Fibroblast of lung (primary cell): ENCODE measurements at regions not wholly inside any gene's neighbourhood (a gene's known extent, or its start where the extent isn't known, plus 50 kb on each side); places are given as distances from the start of the nearest gene placed in this dataset.

ENCODE experiments used
- DNase-seq, 2 donors: peaks; one replicate each; pipeline versions ENCODE4 v3.0.0 to v3.0.0-alpha.2; 2010; ENCODE audit warnings: low read depth in 2 of 2
- H2AFZ ChIP-seq: 2 replicates; pipeline ENCODE4 v1.5.1; 2012; ENCODE audit warnings: low read length, control low read depth, inconsistent platforms
- H3K27ac ChIP-seq: 2 replicates; pipeline ENCODE4 v1.5.1; 2011; ENCODE audit warnings: low read length, control low read depth; ENCODE audit not compliant: insufficient read depth
- H3K27me3 ChIP-seq: 2 replicates; pipeline ENCODE4 v1.5.1; 2011; ENCODE audit warnings: mild to moderate bottlenecking, low read length; ENCODE audit not compliant: control insufficient read depth, insufficient read depth
- H3K36me3 ChIP-seq: 2 replicates; pipeline ENCODE4 v1.5.1; 2011; ENCODE audit warnings: low read length; ENCODE audit not compliant: control insufficient read depth, insufficient read depth
- H3K4me1 ChIP-seq: 2 replicates; pipeline ENCODE4 v1.5.1; 2011; ENCODE audit warnings: low read length; ENCODE audit not compliant: control insufficient read depth, insufficient read depth; ENCODE audit errors: extremely low read depth
- H3K4me2 ChIP-seq: 2 replicates; pipeline ENCODE4 v1.5.1; 2011; ENCODE audit warnings: low read length, control low read depth; ENCODE audit not compliant: insufficient read depth; ENCODE audit errors: extremely low read depth
- H3K4me3 ChIP-seq, 4 experiments: fragments of 200-600 bp in 1 of 4; sonication (generic) in 1 of 4; replicated peaks in 1 of 4; 2 replicates each; pipeline ENCODE4 v1.5.1; 2011 to 2016; ENCODE audit warnings: low read length in 4 of 4, low read depth in 3 of 4, mild to moderate bottlenecking in 3 of 4, control low read depth in 2 of 4, inconsistent platforms in 1 of 4, mixed read lengths in 1 of 4; ENCODE audit not compliant: insufficient read depth in 1 of 4; ENCODE audit errors: control extremely low read depth in 1 of 4
- H3K79me2 ChIP-seq: 2 replicates; pipeline ENCODE4 v1.5.1; 2012; ENCODE audit warnings: mild to moderate bottlenecking, low read length, inconsistent platforms; ENCODE audit not compliant: control insufficient read depth, insufficient read depth
- H3K9ac ChIP-seq: 2 replicates; pipeline ENCODE4 v1.5.1; 2011; ENCODE audit warnings: mild to moderate bottlenecking, low read length, control low read depth; ENCODE audit not compliant: insufficient read depth
- H3K9me3 ChIP-seq: 2 replicates; pipeline ENCODE4 v1.5.1; 2012; ENCODE audit warnings: low read depth, low read length; ENCODE audit not compliant: control insufficient read depth, insufficient read depth
- H4K20me1 ChIP-seq: 2 replicates; pipeline ENCODE4 v1.5.1; 2011; ENCODE audit warnings: low read length; ENCODE audit not compliant: control insufficient read depth, insufficient read depth; ENCODE audit errors: extremely low read depth
- CTCF ChIP-seq, 2 donors: IDR thresholded peaks in 1 of 2; conservative IDR thresholded peaks in 1 of 2; 1 replicate in 1 of 2; 2 replicates in 1 of 2; pipeline ENCODE4 v1.5.1; 2011 to 2012; ENCODE audit warnings: low read length in 2 of 2, control low read depth in 1 of 2, inconsistent platforms in 1 of 2, low read depth in 1 of 2, mild to moderate bottlenecking in 1 of 2
- EZH2 ChIP-seq: IDR thresholded peaks from 2 replicates; pipeline ENCODE4 v1.5.1; 2012; ENCODE audit warnings: low read length, control low read depth, mild to moderate bottlenecking; ENCODE audit errors: missing control alignments

GRCh38 chr21:39073717-39074116 is 109.5 kb downstream of the PSMG1 start:
- Histone ChIP-seq H3K4me3 (no peak overlapping the region), H3K4me1 (no peaks in the 10 kb centered on the region), H3K9ac (no peak overlapping the region), H3K27ac (no peak overlapping the region), H2AFZ (no peak overlapping the region), H3K36me3 (no peaks in the 10 kb centered on the region), H4K20me1 (no peaks in the 10 kb centered on the region), H3K27me3 (no peaks in the 10 kb centered on the region), H3K4me2 (no peak overlapping the region), H3K79me2 (no peaks in the 10 kb centered on the region), H3K9me3 (no peaks in the 10 kb centered on the region)
- DNase-seq, result no peak
- TF ChIP-seq EZH2 (no peak), CTCF (conservative IDR thresholded peaks at IDR 0.05 in 1 of 2, IDR thresholded peaks at IDR 0.05 in 1 of 2; ENCODE audit: low read depth in 1 of 2, low read length in 2 of 2) (no peak)

DNA sequence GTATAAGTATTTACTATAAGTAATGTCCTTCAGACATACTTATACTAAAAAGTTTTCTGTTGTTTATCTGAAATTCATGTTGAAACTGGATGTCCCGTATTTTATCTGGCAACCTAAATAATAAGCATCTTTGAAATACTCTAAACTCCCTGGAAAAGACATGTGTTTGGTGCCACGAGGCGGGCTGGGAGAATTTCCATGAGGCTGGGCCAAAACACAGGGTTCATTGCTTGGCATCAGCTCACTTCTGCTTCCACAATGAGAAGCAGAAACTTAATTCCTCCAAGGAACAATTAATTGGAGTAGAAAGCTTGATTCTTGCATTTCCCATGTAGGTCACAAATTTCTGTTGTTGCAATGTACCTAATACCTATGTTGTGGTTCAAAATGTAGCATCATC is 110.2 kb downstream of the PSMG1 start:
- no peak overlapping the region for H3K9ac ChIP-seq
- H3K36me3 ChIP-seq, result no peaks in the 10 kb centered on the region
- no peaks in the 10 kb centered on the region for H3K4me1 ChIP-seq
- no peak overlapping the region for H2AFZ ChIP-seq
- no peaks in the 10 kb centered on the region for H3K27me3 ChIP-seq
- H4K20me1 ChIP-seq, result no peaks in the 10 kb centered on the region
- H3K79me2 ChIP-seq, result no peaks in the 10 kb centered on the region
- TF ChIP-seq EZH2 (no peak), CTCF (conservative IDR thresholded peaks at IDR 0.05 in 1 of 2, IDR thresholded peaks at IDR 0.05 in 1 of 2; ENCODE audit: low read depth in 1 of 2, low read length in 2 of 2) (no peak)
- no peaks in the 10 kb centered on the region for H3K9me3 ChIP-seq
- no peak overlapping the region for H3K4me2 ChIP-seq
- H3K27ac ChIP-seq, result no peak overlapping the region
- no peak for DNase-seq
- no peak overlapping the region for H3K4me3 ChIP-seq

GRCh38 chr21:39072468-39072867 is 110.8 kb downstream of the PSMG1 start:
- TF ChIP-seq EZH2 (no peak), CTCF (conservative IDR thresholded peaks at IDR 0.05 in 1 of 2, IDR thresholded peaks at IDR 0.05 in 1 of 2; ENCODE audit: low read depth in 1 of 2, low read length in 2 of 2) (no peak)
- Histone ChIP-seq H4K20me1 (no peaks in the 10 kb centered on the region), H3K9me3 (no peaks in the 10 kb centered on the region), H2AFZ (no peak overlapping the region), H3K4me2 (no peak overlapping the region), H3K9ac (no peak overlapping the region), H3K4me3 (no peak overlapping the region), H3K79me2 (no peaks in the 10 kb centered on the region), H3K27me3 (no peaks in the 10 kb centered on the region), H3K4me1 (no peaks in the 10 kb centered on the region), H3K27ac (no peak overlapping the region), H3K36me3 (no peaks in the 10 kb centered on the region)
- DNase-seq, result no peak
